Ishikawa (cell line): ENCODE measurements at regions not wholly inside any gene's neighbourhood (a gene's known extent, or its start where the extent isn't known, plus 50 kb on each side); places are given as distances from the start of the nearest gene placed in this dataset.

Experiments used
- CEBPB ChIP-seq: IDR thresholded peaks from 2 replicates; pipeline ENCODE4 v1.6.1; 2012
- CREB1 ChIP-seq: IDR thresholded peaks from 2 replicates; pipeline ENCODE4 v1.6.1; 2012; ENCODE audit warnings: low read depth
- EGR1 ChIP-seq: IDR thresholded peaks from 2 replicates; pipeline ENCODE4 v1.6.1; 2012
- EP300 ChIP-seq: IDR thresholded peaks from 2 replicates; pipeline ENCODE4 v1.6.1; 2012; ENCODE audit warnings: borderline replicate concordance
- FOXM1 ChIP-seq: IDR thresholded peaks from 2 replicates; pipeline ENCODE4 v1.6.1; 2012; ENCODE audit warnings: low read depth, borderline replicate concordance
- MAX ChIP-seq: IDR thresholded peaks from 2 replicates; pipeline ENCODE4 v1.6.1; 2012
- NFIC ChIP-seq: IDR thresholded peaks from 2 replicates; pipeline ENCODE4 v1.6.1; 2012
- RAD21 ChIP-seq: IDR thresholded peaks from 2 replicates; pipeline ENCODE4 v1.6.1; 2012; ENCODE audit warnings: low read depth
- REST ChIP-seq: IDR thresholded peaks from 2 replicates; pipeline ENCODE4 v1.6.1; 2012; ENCODE audit warnings: low read depth, mild to moderate bottlenecking
- TAF1 ChIP-seq: IDR thresholded peaks from 2 replicates; pipeline ENCODE4 v1.6.1; 2012; ENCODE audit warnings: low read depth, mild to moderate bottlenecking
- TCF12 ChIP-seq: IDR thresholded peaks from 2 replicates; pipeline ENCODE4 v1.6.1; 2012; ENCODE audit warnings: low read depth
- TEAD4 ChIP-seq: IDR thresholded peaks from 2 replicates; pipeline ENCODE4 v1.6.1; 2012
- USF1 ChIP-seq: IDR thresholded peaks from 2 replicates; pipeline ENCODE4 v1.6.1; 2012
- YY1 ChIP-seq: IDR thresholded peaks from 2 replicates; pipeline ENCODE4 v1.6.1; 2012; ENCODE audit warnings: low read depth
- ZBTB7A ChIP-seq: IDR thresholded peaks from 2 replicates; pipeline ENCODE4 v1.6.1; 2012; ENCODE audit warnings: low read depth

GRCh38 chr4:14871676-14872430 is 130.4 kb upstream of the CPEB2 start:
- no peak for TF ChIP-seq EGR1
- no peak for TF ChIP-seq NFIC
- no peak for TF ChIP-seq REST
- TF ChIP-seq CEBPB = no peak
- TF ChIP-seq ZBTB7A = no peak
- no peak for TF ChIP-seq CREB1
- peak; percentile 23; the same call in 1 of the 2 replicates for TF ChIP-seq RAD21

- TF ChIP-seq USF1 = no peak
- TF ChIP-seq TCF12 = no peak
- TF ChIP-seq CREB1 = no peak
- no peak for TF ChIP-seq REST
These were observed 127.3 kb upstream of the CPEB2 start for GRCh38 chr4:14874990-14875389.

- TF ChIP-seq ZBTB7A = no peak
- no peak for TF ChIP-seq CEBPB
- TF ChIP-seq RAD21 = no peak
- no peak for TF ChIP-seq USF1
- no peak for TF ChIP-seq TAF1
- TF ChIP-seq CREB1 = no peak
- no peak for TF ChIP-seq NFIC
- no peak for TF ChIP-seq MAX
- TF ChIP-seq FOXM1 = no peak
- no peak for TF ChIP-seq EGR1
- no peak for TF ChIP-seq EP300
- no peak for TF ChIP-seq TEAD4
- no peak for TF ChIP-seq REST
- TF ChIP-seq YY1 = no peak
These were observed 124.7 kb upstream of the CPEB2 start for GRCh38 chr4:14877246-14878225.

- TF ChIP-seq USF1 = no peak
- no peak for TF ChIP-seq TEAD4
- TF ChIP-seq RAD21 = no peak
- no peak for TF ChIP-seq YY1
- no peak for TF ChIP-seq CREB1
- TF ChIP-seq TCF12 = no peak
- no peak for TF ChIP-seq MAX
- no peak for TF ChIP-seq REST
These were observed 123.6 kb upstream of the CPEB2 start for GRCh38 chr4:14878681-14879080.
